Testis (tissue), 2 donors: ENCODE measurements at regions not wholly inside any gene's neighbourhood (a gene's known extent, or its start where the extent isn't known, plus 50 kb on each side); places are given as distances from the start of the nearest gene placed in this dataset.

Source experiments
- POLR2A ChIP-seq: fragments of 450-650 bp; IDR thresholded peaks from one replicate; pipeline ENCODE4 v1.6.1; 2017; ENCODE audit warnings: antibody characterized with exemption, mild to moderate bottlenecking, moderate library complexity
- TF ChIP-seq, protein P1 (sequence below), 3 experiments: fragments of 450-650 bp in 2 of 3; fragments of 200-600 bp in 1 of 3; sonication (generic) in 1 of 3; IDR thresholded peaks; one replicate each; pipeline ENCODE4 v1.5.1; 2016 to 2019; ENCODE audit warnings: antibody characterized with exemption in 3 of 3, mild to moderate bottlenecking in 2 of 3, moderate library complexity in 1 of 3

DNA sequence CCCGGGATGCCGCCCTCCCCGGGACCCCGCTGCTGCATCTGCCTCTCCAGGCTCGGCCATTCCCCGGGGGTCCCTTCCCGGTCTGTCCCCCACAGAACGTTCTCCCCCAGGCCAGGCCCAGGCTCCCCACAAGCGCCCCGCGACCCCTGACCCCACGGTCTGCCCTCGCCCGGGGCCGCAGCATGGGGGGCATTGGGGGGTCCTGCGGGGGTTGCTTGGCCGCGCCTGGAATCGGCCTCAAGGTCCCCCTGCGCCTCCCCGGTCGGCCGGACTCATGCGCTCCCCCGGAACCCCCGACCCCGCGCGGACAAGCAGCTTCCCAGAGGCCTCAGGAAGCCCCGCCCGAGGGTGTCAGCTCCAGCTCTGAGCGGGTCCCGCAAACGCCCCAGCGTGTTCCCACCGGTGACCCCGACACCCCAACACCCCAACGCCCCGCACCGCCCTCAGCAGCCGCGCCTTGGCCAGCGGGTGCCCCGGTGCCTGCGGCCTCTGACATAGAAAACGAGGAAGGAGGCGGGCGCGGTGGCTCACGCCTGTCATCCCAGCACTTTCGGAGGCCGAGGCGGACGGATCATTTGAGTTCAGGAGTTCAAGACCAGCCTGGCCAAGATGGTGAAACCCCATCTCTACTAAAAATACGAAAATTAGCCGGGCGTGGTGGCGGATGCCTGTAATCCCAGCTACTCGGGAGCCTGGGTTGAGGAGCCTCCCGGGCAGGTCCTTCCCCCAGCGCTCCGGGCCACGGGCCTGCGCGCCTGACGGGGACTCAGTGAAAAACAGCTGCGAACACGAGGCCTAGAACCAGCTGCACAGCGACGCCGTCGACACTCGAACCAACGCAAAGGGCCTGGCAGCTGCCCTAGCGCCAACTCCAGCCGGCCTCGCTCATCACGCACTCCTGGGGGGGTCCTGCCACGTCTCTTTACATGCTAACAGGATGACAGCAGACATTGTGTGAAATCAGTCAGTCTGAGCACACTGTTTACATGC is 61.8 kb upstream of the CTDP1 start:
- TF ChIP-seq, protein P1, sequence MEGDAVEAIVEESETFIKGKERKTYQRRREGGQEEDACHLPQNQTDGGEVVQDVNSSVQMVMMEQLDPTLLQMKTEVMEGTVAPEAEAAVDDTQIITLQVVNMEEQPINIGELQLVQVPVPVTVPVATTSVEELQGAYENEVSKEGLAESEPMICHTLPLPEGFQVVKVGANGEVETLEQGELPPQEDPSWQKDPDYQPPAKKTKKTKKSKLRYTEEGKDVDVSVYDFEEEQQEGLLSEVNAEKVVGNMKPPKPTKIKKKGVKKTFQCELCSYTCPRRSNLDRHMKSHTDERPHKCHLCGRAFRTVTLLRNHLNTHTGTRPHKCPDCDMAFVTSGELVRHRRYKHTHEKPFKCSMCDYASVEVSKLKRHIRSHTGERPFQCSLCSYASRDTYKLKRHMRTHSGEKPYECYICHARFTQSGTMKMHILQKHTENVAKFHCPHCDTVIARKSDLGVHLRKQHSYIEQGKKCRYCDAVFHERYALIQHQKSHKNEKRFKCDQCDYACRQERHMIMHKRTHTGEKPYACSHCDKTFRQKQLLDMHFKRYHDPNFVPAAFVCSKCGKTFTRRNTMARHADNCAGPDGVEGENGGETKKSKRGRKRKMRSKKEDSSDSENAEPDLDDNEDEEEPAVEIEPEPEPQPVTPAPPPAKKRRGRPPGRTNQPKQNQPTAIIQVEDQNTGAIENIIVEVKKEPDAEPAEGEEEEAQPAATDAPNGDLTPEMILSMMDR (IDR thresholded peaks at IDR 0.05) = no peak
- TF ChIP-seq POLR2A = no peak
